Esophagus squamous epithelium (tissue), 5 donors: ENCODE measurements at regions not wholly inside any gene's neighbourhood (a gene's known extent, or its start where the extent isn't known, plus 50 kb on each side); places are given as distances from the start of the nearest gene placed in this dataset.

ENCODE experiments used
- DNase-seq: peaks from one replicate; lab custom pipeline; 2025; lab: John Stamatoyannopoulos, UW
- H3K27ac ChIP-seq, 4 donors: fragments of 200-600 bp; sonication (generic); one replicate each; pipeline ENCODE4 v1.5.1; 2016 to 2019; ENCODE audit warnings: mild to moderate bottlenecking in 1 of 4
- H3K27me3 ChIP-seq, 4 donors: fragments of 200-600 bp; sonication (generic); 1 replicate in 3 of 4; 2 replicates in 1 of 4; pipeline versions ENCODE4 v1.5.1 to v1.6.0; 2017 to 2021; ENCODE audit warnings: antibody characterized with exemption in 1 of 4
- H3K36me3 ChIP-seq, 3 donors: fragments of 200-600 bp; sonication (generic); one replicate each; pipeline ENCODE4 v1.5.1; 2016 to 2019
- H3K4me1 ChIP-seq, 3 donors: fragments of 200-600 bp; sonication (generic); one replicate each; pipeline ENCODE4 v1.5.1; 2017 to 2019
- H3K4me3 ChIP-seq, 4 donors: fragments of 200-600 bp; sonication (generic); 1 replicate in 3 of 4; 2 replicates in 1 of 4; pipeline ENCODE4 v1.5.1; 2016 to 2019; ENCODE audit warnings: mild to moderate bottlenecking in 2 of 4, moderate library complexity in 1 of 4
- H3K9me3 ChIP-seq, 3 donors: fragments of 200-600 bp; sonication (generic); one replicate each; pipeline ENCODE4 v1.5.1; 2016 to 2019
- POLR2A ChIP-seq, 4 donors: fragments of 450-650 bp; IDR thresholded peaks; one replicate each; pipeline ENCODE4 v1.6.1; 2017; ENCODE audit warnings: antibody characterized with exemption in 4 of 4, mild to moderate bottlenecking in 4 of 4, moderate library complexity in 3 of 4
- WGBS, 2 donors: methylation state at CpG; one replicate each; pipeline ENCODE4 v1.1.5; 2018; 5-methylcytosine and 5-hydroxymethylcytosine counted together
- intact Hi-C: fragments of 100-400 bp; cut with DNase I; formaldehyde crosslinking; loops from one replicate; pipeline ENCODE4 v1.15.0; 2022
- TF ChIP-seq, protein P1 (sequence below), 6 experiments: fragments of 450-650 bp in 4 of 6; fragments of 200-600 bp in 2 of 6; sonication (generic) in 2 of 6; IDR thresholded peaks; one replicate each; pipeline ENCODE4 v1.5.1; 2016 to 2019; ENCODE audit warnings: antibody characterized with exemption in 6 of 6, mild to moderate bottlenecking in 4 of 6, moderate library complexity in 4 of 6
- donor health status: DM: yes; HTN: yes; CAD: no.

DNA sequence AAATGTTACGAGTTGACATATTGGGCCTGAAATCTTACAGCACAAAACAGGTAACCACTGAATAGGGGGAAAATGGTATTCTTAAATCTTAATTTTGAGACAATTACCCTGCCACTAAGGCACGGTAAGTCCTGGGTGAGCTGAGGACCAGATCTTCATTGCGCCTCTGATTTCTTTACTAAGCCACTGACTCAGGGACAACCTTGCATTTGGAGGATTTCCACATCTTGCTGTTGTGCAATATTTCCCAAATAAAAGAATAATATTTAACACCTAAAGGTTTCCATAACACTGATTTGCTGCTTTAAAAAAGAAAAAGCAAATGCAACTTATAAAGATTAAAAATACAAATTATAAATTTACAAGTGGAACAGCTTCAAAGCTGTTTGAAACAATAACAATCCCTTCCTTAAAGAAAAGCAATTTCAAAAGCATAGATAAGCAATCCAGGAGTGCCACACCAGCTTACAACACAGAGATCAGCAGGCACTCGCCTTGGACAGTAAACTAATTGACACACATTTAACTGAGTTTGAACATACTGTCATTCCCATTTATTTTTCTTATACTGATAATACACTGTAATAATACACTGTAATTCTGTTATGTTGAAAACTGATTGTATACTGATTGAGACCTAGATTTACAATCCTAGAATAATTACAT lies 79.6 kb upstream of the DOCK9 start:
- DNase-seq, result no peak
- Histone ChIP-seq H3K9me3 (no peaks in the 10 kb centered on the region), H3K36me3 (no peaks in the 10 kb centered on the region), H3K27me3 (no peaks in the 10 kb centered on the region), H3K4me3 (no peak overlapping the region), H3K4me1 (peaks cover 34 to 91% (median 77%) of the 10 kb centered on the region in 3 donors), H3K27ac (peak overlapping the region; percentile 64 to 79 (median 73))
- TF ChIP-seq, protein P1, sequence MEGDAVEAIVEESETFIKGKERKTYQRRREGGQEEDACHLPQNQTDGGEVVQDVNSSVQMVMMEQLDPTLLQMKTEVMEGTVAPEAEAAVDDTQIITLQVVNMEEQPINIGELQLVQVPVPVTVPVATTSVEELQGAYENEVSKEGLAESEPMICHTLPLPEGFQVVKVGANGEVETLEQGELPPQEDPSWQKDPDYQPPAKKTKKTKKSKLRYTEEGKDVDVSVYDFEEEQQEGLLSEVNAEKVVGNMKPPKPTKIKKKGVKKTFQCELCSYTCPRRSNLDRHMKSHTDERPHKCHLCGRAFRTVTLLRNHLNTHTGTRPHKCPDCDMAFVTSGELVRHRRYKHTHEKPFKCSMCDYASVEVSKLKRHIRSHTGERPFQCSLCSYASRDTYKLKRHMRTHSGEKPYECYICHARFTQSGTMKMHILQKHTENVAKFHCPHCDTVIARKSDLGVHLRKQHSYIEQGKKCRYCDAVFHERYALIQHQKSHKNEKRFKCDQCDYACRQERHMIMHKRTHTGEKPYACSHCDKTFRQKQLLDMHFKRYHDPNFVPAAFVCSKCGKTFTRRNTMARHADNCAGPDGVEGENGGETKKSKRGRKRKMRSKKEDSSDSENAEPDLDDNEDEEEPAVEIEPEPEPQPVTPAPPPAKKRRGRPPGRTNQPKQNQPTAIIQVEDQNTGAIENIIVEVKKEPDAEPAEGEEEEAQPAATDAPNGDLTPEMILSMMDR (IDR thresholded peaks at IDR 0.05), result no peak
- no peak for TF ChIP-seq POLR2A (IDR thresholded peaks at IDR 0.05)
- intact Hi-C loops, result no loop called here
- 36 to 42% methylated on average over 4 of the region's 4 CpGs for WGBS, 2 donors

DNA sequence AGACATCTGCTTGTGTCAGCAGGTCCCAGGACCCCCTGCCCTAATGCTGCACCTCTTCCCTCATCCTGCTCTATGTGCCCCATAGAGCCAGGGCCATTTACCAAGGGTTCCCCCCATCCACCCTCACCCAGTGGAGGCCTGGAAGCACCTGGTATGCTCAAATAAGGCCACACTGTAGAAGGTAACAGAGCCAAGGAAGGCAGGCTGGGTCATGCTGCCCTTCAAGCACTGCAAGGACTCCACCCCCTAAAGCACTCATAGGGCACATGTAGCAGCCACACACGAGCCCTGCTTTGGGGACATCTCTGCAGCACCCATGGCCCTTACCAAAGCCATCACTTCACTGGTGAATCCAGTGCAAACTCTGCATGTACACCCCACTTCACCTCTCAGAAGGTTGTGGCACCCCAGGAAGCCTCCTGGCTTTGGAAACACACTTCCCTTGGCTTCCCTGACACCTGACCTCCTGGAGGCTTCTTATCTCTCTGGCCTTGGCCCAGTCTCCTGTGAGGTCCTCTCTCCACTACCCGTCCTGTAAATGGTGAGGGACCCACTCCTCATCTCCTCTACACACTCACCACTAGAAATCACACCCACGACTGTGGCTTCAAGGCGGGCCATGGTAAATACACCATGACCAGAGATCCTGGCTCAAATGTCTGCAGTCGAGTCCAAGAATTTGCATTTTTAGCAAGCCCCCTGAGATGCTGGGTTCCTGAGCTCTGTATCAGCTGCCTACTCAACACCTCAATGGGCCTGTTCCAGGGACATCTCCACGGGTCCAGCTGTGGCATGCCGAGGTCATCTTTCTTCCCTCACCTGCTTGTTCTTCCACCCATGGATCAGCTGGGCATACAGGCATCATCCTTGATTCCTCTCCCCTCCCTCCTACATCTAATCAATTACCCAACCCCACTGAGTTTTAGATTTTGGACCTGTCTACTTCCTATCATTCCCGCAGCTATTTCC lies 80.9 kb upstream of the DOCK9 start:
- Histone ChIP-seq H3K9me3 (no peaks in the 10 kb centered on the region), H3K27ac (peak overlapping the region; percentile 64 to 79 (median 73)), H3K4me3 (no peak overlapping the region), H3K4me1 (peaks cover 34 to 98% (median 86%) of the 10 kb centered on the region in 3 donors), H3K27me3 (no peaks in the 10 kb centered on the region), H3K36me3 (no peaks in the 10 kb centered on the region)
- TF ChIP-seq, protein P1 (IDR thresholded peaks at IDR 0.05), result no peak
- no peak for TF ChIP-seq POLR2A (IDR thresholded peaks at IDR 0.05)
- WGBS, 2 donors, result 77 to 80% methylated on average over 8 of the region's 8 CpGs
- no peak for DNase-seq
- intact Hi-C loops, result no loop called here

DNA sequence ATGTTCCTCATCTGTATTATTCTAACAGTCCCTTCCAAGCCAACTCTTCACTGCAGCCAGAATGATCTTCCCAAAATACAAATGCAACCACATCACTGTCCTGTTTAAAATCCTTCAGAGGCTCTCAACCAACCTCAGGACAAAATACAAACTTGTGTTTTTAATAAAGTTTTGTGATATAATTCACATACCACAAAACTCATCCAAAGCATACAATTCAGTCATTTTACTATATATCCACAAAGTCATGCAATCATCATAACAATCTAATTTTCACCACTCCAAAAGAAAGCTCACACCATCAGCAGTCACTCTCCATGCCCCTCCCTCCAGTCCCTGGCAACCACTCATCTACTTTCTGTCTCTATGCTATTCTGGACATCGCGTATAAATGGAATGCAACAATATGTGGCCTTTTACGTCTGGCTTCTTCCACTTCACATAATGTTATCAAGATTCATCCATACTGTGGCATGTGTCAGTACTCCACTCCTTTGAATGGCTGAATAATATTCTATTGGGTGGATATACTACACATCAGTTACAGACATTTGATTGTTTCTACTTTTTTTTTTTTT lies 81.7 kb upstream of the DOCK9 start:
- Histone ChIP-seq H3K27me3 (no peaks in the 10 kb centered on the region), H3K9me3 (no peaks in the 10 kb centered on the region), H3K36me3 (no peaks in the 10 kb centered on the region), H3K4me3 (no peak overlapping the region), H3K27ac (peak overlapping the region in 2 of 4 donors; percentile 0 to 79), H3K4me1 (peaks cover 34 to 98% (median 87%) of the 10 kb centered on the region in 3 donors)
- DNase-seq, result no peak
- intact Hi-C loops, result no loop called here
- 82 to 84% methylated on average over 3 of the region's 3 CpGs for WGBS, 2 donors
- TF ChIP-seq, protein P1 (IDR thresholded peaks at IDR 0.05), result no peak
- TF ChIP-seq POLR2A (IDR thresholded peaks at IDR 0.05), result no peak

DNA sequence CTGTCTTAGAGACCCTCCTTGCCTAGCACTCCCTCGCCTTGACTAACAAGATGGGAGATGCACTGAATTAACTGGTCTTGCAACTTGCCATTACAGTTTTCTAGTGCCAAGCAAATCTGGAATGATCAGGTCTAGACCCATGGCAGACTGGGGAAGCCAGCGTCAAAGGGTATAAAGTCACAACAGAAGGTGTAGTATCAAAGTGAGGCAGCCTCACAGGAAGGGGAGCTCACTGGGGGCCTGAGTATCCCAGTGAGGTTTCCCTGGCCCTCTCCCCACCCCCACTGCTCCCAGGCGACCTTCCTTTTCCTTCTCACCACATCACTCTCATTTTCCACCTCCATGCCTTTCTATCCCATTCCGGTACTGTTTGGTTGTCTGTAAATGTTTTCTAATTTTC lies 83.5 kb upstream of the DOCK9 start:
- H3K36me3 ChIP-seq, result no peaks in the 10 kb centered on the region
- peak overlapping the region; percentile 56 to 83 (median 72) for H3K27ac ChIP-seq
- DNase-seq, result no peak
- TF ChIP-seq POLR2A (IDR thresholded peaks at IDR 0.05), result no peak
- TF ChIP-seq, protein P1 (IDR thresholded peaks at IDR 0.05), result no peak
- intact Hi-C loops, result no loop called here
- H3K4me1 ChIP-seq, result peaks cover 34 to 98% (median 86%) of the 10 kb centered on the region in 3 donors
- no peaks in the 10 kb centered on the region for H3K9me3 ChIP-seq
- 42 to 65% methylated on average over 4 of the region's 4 CpGs for WGBS, 2 donors
- H3K4me3 ChIP-seq, result no peak overlapping the region
- no peaks in the 10 kb centered on the region for H3K27me3 ChIP-seq
